T-helper 2 cell treated with Interferon-gamma antibody and Interleukin-4, amounts not matched to agents 100 ng/mL and 5 ng/mL, for 36 hours (primary cell): ENCODE measurements at regions not wholly inside any gene's neighbourhood (a gene's known extent, or its start where the extent isn't known, plus 50 kb on each side); places are given as distances from the start of the nearest gene placed in this dataset.
"Not testable (repeated sequence)": the region's sequence is repeated elsewhere in the genome, so short reads cannot be mapped to it uniquely, and the experiment has no call there.

ENCODE experiments used
- intact Hi-C: fragments of 100-400 bp; cut with micrococcal nuclease; formaldehyde crosslinking; loops from one replicate; pipeline ENCODE4 v1.15.1; 2023

- intact Hi-C loops, result no loop called here
Observed at GRCh38 chr3:30457726-30458125, 148.7 kb upstream of the TGFBR2 start.

GRCh38 chr3:30458376-30459171 is 147.8 kb upstream of the TGFBR2 start:
- intact Hi-C loops, result no loop called here

GRCh38 chr3:30461311-30461710 is 145.1 kb upstream of the TGFBR2 start:
- intact Hi-C loops, result no loop called here

- intact Hi-C loops, result no loop called here
Observed at GRCh38 chr3:30462721-30463470, 143.5 kb upstream of the TGFBR2 start.

DNA sequence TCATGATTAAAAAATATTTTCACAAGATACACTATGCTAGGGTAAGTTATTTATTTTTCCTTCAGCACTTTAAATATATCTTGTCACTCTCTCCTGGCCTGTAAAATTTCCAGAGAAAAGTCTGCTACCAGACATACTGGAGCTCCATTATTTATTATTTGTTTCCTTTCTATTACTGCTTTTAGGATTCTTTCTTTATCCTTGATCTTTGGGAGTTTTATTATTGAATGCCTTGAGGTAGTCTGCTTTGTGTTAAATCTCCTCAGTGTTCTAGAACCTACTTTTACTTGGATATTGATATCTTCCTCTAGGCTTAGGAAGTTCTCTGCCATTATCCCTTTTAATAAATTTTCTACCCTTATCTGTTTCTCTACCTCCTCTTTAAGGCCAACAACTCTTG is 142.0 kb upstream of the TGFBR2 start:
- intact Hi-C loops, result no loop called here

- intact Hi-C loops, result no loop called here
Observed at GRCh38 chr3:30465454-30465853, 140.9 kb upstream of the TGFBR2 start.

GRCh38 chr3:30467596-30468238 is 138.7 kb upstream of the TGFBR2 start:
- intact Hi-C loops, result no loop called here

- intact Hi-C loops, result no loop called here
Observed at GRCh38 chr3:30469133-30469532, 137.3 kb upstream of the TGFBR2 start.

GRCh38 chr3:30470496-30470895 is 135.9 kb upstream of the TGFBR2 start:
- intact Hi-C loops, result no loop called here

GRCh38 chr3:30471066-30471465 is 135.3 kb upstream of the TGFBR2 start:
- intact Hi-C loops, result no loop called here

DNA sequence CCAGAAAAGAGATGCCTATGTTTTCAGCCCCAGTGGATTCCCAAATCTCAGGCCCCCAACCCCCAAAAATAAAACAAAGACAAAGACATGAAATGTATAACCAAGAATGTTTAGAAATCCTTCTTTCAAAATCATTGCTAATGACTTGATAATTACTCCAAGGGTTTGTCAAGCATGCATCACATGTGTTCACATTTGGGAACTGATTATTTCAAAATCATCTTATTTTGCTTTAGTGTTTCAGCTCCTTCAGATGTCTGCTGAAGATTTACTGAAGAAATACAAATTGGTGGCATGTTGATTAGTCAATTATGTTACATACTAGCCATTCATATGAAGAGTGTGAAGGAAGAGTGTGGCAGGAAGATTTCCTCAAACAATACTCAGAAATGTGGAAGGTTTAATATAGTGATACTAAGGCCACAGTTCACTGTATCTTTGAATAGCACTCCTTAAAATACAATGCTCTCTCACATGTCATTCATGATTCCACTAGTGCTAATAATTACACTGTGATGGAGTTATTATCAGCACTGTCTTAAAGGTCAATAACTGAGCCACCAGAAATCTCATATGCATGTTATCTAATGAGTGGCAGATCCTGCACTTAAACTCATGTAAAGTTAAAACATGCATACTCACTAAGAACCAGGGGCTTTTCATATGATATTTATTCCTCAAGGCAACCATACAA is 134.5 kb upstream of the TGFBR2 start:
- intact Hi-C loops, result no loop called here

DNA sequence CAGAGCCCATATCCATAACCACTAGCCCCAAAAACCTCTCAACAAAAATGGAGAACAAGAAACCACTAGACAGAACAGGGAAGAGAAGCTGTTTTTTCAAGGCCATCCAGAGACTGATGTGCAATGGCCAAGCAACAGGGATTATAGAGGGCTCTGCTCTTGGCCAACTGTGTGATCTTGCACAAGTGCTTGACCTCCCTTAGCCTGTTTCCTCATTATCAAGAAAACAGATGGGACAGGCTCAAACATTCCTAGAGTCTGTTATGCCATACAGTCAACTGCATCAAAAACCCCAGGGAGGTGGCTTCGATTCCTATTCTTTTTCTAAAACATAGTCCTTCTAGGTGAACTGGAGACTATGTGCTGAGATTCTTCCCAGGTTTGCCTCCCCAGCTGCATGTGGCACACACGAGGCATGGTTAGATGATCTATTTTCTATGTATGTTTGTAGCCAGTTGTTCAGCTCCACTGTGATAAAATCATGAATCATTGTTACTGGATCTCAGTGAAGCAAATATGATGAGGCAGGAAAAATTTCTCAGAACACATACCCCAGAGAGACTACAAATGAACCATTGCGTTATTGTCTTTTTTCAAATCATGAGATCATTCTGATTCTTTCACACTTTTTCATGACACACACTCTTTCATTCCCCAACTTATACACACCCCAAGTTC is 132.9 kb upstream of the TGFBR2 start:
- intact Hi-C loops, result no loop called here

DNA sequence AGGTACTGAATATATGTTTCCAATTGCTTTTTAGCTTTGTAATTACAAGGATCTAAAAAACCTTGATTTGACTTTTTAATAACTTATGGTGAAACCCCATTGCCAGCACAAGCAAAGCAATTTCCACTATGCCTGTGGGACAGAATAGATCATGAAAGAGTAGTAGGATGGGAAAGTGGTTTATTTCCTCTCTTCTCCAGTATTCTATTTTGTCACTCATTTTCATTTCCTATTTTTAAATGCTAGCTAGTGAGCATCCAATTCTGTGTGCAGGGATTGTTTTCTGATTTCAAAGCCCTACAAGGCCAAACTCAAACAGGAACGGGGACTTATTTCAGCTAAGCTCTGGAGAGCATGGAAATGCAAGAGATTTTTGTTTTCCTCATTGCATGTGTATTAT is 132.0 kb upstream of the TGFBR2 start:
- intact Hi-C loops, result no loop called here

DNA sequence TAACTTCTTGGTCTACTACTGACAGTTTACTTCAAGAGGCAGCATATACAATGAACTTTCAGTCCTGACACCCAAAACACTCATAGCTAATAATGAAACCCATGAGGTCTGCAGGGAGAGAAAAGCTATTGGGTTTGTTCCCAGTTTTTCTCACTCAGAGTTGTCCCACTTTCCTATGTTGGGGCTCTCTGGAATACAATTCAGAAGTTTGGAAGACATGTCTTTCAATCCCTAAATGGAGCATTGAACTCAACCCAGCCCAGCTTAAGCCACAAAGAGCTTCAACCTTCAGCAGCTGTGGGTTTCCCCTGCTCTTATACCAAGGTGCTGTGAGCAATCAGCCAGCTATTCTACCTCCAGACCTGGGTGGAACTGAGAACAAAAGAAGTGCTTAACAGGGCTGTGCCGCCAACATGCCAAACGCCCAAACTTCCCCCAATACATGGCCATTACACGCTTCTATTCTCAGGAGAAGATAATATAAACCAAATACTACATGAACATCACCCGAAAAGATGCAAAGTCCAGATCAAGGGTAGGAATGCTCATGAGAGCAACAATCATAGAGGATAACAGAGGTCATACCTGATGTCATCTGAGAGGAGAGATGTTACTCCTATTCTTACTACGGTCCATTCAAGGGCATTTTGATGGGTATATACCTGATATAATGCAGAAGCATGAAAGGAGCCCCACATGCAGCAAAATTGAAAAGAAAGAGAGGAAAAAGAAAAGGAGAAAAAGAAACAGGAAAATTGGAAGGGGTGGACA is 131.2 kb upstream of the TGFBR2 start:
- intact Hi-C loops, result no loop called here

- intact Hi-C loops, result no loop called here
Observed at GRCh38 chr3:30475809-30476178, 130.6 kb upstream of the TGFBR2 start.

GRCh38 chr3:30476368-30477084 is 129.9 kb upstream of the TGFBR2 start:
- intact Hi-C loops, result no loop called here

GRCh38 chr3:30477149-30477921 is 129.1 kb upstream of the TGFBR2 start:
- intact Hi-C loops, result no loop called here

GRCh38 chr3:30479737-30480136 is 126.7 kb upstream of the TGFBR2 start:
- intact Hi-C loops, result not testable (repeated sequence)

GRCh38 chr3:30480156-30480555 is 126.2 kb upstream of the TGFBR2 start:
- intact Hi-C loops, result not testable (repeated sequence)
